GM12878 (cell line): ENCODE measurements at regions not wholly inside any gene's neighbourhood (a gene's known extent, or its start where the extent isn't known, plus 50 kb on each side); places are given as distances from the start of the nearest gene placed in this dataset.

Experiments used
- ATAC-seq: fragments of 200-7000 bp; cut with Tn5 transposase; 3 replicates; pipeline ENCODE4 v1.9.1; 2020; ENCODE audit warnings: mild to moderate bottlenecking, moderate library complexity
- BruUV-seq: library from RNA; stranded (reverse); fragments of 400-500 nt; replicated peaks from 2 replicates; lab custom pipeline; 2021; lab: Mats Ljungman, UMichigan
- CTCF ChIA-PET: fragments of 300-600 bp; sonication (Branson Sonifier 250); formaldehyde crosslinking; extraction: SDS; loops from one replicate; lab custom pipeline; 2021; ENCODE audit warnings: inconsistent platforms; lab: Yijun Ruan, JAX
- POLR2A ChIA-PET: fragments of 350-600 bp; formaldehyde crosslinking; extraction: SDS; loops from one replicate; lab custom pipeline; 2021; ENCODE audit warnings: inconsistent platforms; lab: Charles Lee
- RAD21 ChIA-PET: fragments of 300-600 bp; sonication (Branson Sonifier 250); formaldehyde crosslinking; loops from one replicate; lab custom pipeline; 2023; ENCODE audit warnings: antibody characterized with exemption; ENCODE audit not compliant: unreplicated experiment; lab: Charles Lee
- SMC1A ChIA-PET: fragments of 300-600 bp; sonication (Branson Sonifier 250); formaldehyde crosslinking; loops from one replicate; lab custom pipeline; 2023; ENCODE audit not compliant: unreplicated experiment, uncharacterized antibody; lab: Charles Lee
- DNase-seq: peaks from one replicate; pipeline ENCODE4 v3.0.0-alpha.2; 2011; ENCODE audit warnings: low read depth, low spot score
- FAIRE-seq: peaks from 3 replicates; lab custom pipeline; 2011; peaks lifted over from hg19 to GRCh38; lab: Jason Lieb, UNC
- H2AFZ ChIP-seq: 2 replicates; pipeline ENCODE4 v1.6.0; 2011; ENCODE audit warnings: low read depth, low read length, control low read depth; ENCODE audit not compliant: control insufficient read depth
- H3K27ac ChIP-seq: 2 replicates; pipeline ENCODE4 v1.5.1; 2011; ENCODE audit warnings: control low read depth; ENCODE audit not compliant: control insufficient read depth, insufficient read depth
- H3K27me3 ChIP-seq, 2 experiments: replicated peaks in 1 of 2; 2 replicates each; pipeline versions ENCODE4 v1.6.0 to v1.6.1; 2011; ENCODE audit warnings: low read length in 1 of 2; ENCODE audit not compliant: control insufficient read depth in 2 of 2, insufficient read depth in 2 of 2
- H3K36me3 ChIP-seq, 2 experiments: 2 replicates each; pipeline ENCODE4 v1.5.1; 2011; ENCODE audit warnings: low read length in 1 of 2; ENCODE audit not compliant: control insufficient read depth in 2 of 2, insufficient read depth in 2 of 2
- H3K4me1 ChIP-seq: 2 replicates; pipeline ENCODE4 v1.6.1; 2011; ENCODE audit warnings: mild to moderate bottlenecking, low read length, moderate library complexity, mixed read lengths; ENCODE audit not compliant: control insufficient read depth, insufficient read depth
- H3K4me2 ChIP-seq: 2 replicates; pipeline ENCODE4 v1.6.0; 2011; ENCODE audit warnings: control low read depth; ENCODE audit not compliant: control insufficient read depth, insufficient read depth
- H3K4me3 ChIP-seq: fragments of 200-600 bp; sonication (generic); 2 replicates; pipeline ENCODE4 v1.5.1; 2016
- H3K79me2 ChIP-seq: 2 replicates; pipeline ENCODE4 v1.6.0; 2011; ENCODE audit warnings: low read length; ENCODE audit not compliant: control insufficient read depth, insufficient read depth
- H3K9ac ChIP-seq: 2 replicates; pipeline ENCODE4 v1.8.0; 2011; ENCODE audit warnings: low read length, control low read depth, mixed read lengths; ENCODE audit not compliant: control insufficient read depth, insufficient read depth
- H3K9me3 ChIP-seq: replicated peaks from 3 replicates; pipeline ENCODE4 v1.5.1; 2011; ENCODE audit warnings: mild to moderate bottlenecking, low read length; ENCODE audit not compliant: control insufficient read depth, insufficient read depth
- H4K20me1 ChIP-seq: 2 replicates; pipeline ENCODE4 v1.6.0; 2011; ENCODE audit not compliant: control insufficient read depth, insufficient read depth
- BMI1 ChIP-seq: fragments of 450-650 bp; IDR thresholded peaks from 2 replicates; pipeline ENCODE4 v1.6.1; 2016; ENCODE audit warnings: mild to moderate bottlenecking, moderate library complexity, borderline replicate concordance
- CHD4 ChIP-seq: fragments of 200-600 bp; sonication (generic); IDR thresholded peaks from 2 replicates; pipeline ENCODE4 v1.6.1; 2016; ENCODE audit warnings: mild to moderate bottlenecking
- EGR1 ChIP-seq, 2 experiments: IDR thresholded peaks; 1 replicate in 1 of 2; 2 replicates in 1 of 2; pipeline ENCODE4 v1.6.1; 2011 to 2012; ENCODE audit warnings: low read depth in 2 of 2, low read length in 2 of 2, borderline replicate concordance in 1 of 2, mild to moderate bottlenecking in 1 of 2, moderate library complexity in 1 of 2
- ESRRA ChIP-seq: IDR thresholded peaks from 2 replicates; pipeline ENCODE4 v1.6.1; 2012; ENCODE audit warnings: mild to moderate bottlenecking, low read length, improper control_type of control experiment
- IRF5 ChIP-seq: fragments of 450-650 bp; IDR thresholded peaks from 2 replicates; pipeline ENCODE4 v1.6.1; 2017; ENCODE audit warnings: borderline replicate concordance
- MYB ChIP-seq: fragments of 150-350 bp; IDR thresholded peaks from 2 replicates; pipeline ENCODE4 v1.6.1; 2014; ENCODE audit warnings: mild to moderate bottlenecking, low read depth, low read length, borderline replicate concordance
- RAD51 ChIP-seq: fragments of 450-650 bp; IDR thresholded peaks from 2 replicates; pipeline ENCODE4 v1.6.1; 2016; ENCODE audit warnings: moderate library complexity, mild to moderate bottlenecking, inconsistent platforms
- RELA ChIP-seq: fragments of 450-650 bp; IDR thresholded peaks from 2 replicates; pipeline ENCODE4 v1.8.0; 2014; ENCODE audit warnings: borderline replicate concordance; ENCODE audit not compliant: partially characterized antibody
- SKIL ChIP-seq: fragments of 450-650 bp; IDR thresholded peaks from 2 replicates; pipeline ENCODE4 v1.6.1; 2017; ENCODE audit warnings: mild to moderate bottlenecking, low read depth, inconsistent platforms; ENCODE audit not compliant: poor library complexity, severe bottlenecking
- SRF ChIP-seq, 2 experiments: IDR thresholded peaks; 2 replicates each; pipeline ENCODE4 v1.6.1; 2011; ENCODE audit warnings: low read depth in 2 of 2, low read length in 2 of 2, mild to moderate bottlenecking in 1 of 2, moderate library complexity in 1 of 2
- ZNF207 ChIP-seq: fragments of 450-650 bp; IDR thresholded peaks from 2 replicates; pipeline ENCODE4 v1.6.1; 2014; ENCODE audit warnings: antibody characterized with exemption, mild to moderate bottlenecking, borderline replicate concordance
- ZSCAN29 ChIP-seq: fragments of 450-650 bp; IDR thresholded peaks from 2 replicates; pipeline ENCODE4 v1.6.1; 2017; ENCODE audit warnings: mild to moderate bottlenecking, moderate library complexity
- ZZZ3 ChIP-seq: IDR thresholded peaks from 2 replicates; pipeline ENCODE4 v1.6.1; 2011; ENCODE audit warnings: low read depth; ENCODE audit not compliant: control insufficient read depth, insufficient read length
- WGBS: methylation state at CpG from one replicate; pipeline ENCODE4 v1.1.6; 2016; ENCODE audit warnings: low lambda C conversion rate; ENCODE audit not compliant: insufficient replicate concordance, insufficient coverage; ENCODE audit errors: missing lambda C conversion rate; 5-methylcytosine and 5-hydroxymethylcytosine counted together
- in situ Hi-C: fragments of 300-500 bp; cut with MboI; formaldehyde crosslinking; loops from 9 replicates; pipeline ENCODE4 v1.14.3; 2018; ENCODE audit warnings: mixed read lengths
- intact Hi-C: fragments of 100-400 bp; cut with micrococcal nuclease; formaldehyde crosslinking; loops from one replicate; pipeline ENCODE4 v1.14.2; 2022; ENCODE audit not compliant: unreplicated experiment

GRCh38 chr14:56886471-56887062 is 76.3 kb upstream of the OTX2 start:
- H3K36me3 ChIP-seq: no peaks in the 10 kb centered on the region
- no TSS peak for BruUV-seq
- WGBS: 59% methylated on average over 6 of the region's 6 CpGs
- DNase-seq (no peak), FAIRE-seq (no peak), ATAC-seq (no peak)
- no peaks in the 10 kb centered on the region for H4K20me1 ChIP-seq
- in situ Hi-C loops (no loop called here), intact Hi-C loops (no loop called here)
- H2AFZ ChIP-seq: no peak overlapping the region
- no peaks in the 10 kb centered on the region for H3K27me3 ChIP-seq
- SMC1A ChIA-PET: interaction anchor here (1.2 kb wide), 1 partner anchor 396 kb away, joined by 3 read pairs; no protein-coding TSS in a partner anchor
- H3K27ac ChIP-seq: no peak overlapping the region
- TF ChIP-seq SKIL (no peak), SRF (IDR thresholded peaks at IDR 0.05; ENCODE audit: low read depth in 2 of 2, low read length in 2 of 2) (no peak)
- H3K4me2 ChIP-seq: no peak overlapping the region
- CTCF ChIA-PET: interaction anchor here (0.8 to 1.1 kb wide), 2 partner anchors 12 to 15 kb away, joined by 3 to 4 read pairs; no protein-coding TSS in a partner anchor
- POLR2A ChIA-PET: no interaction called here
- no peaks in the 10 kb centered on the region for H3K4me1 ChIP-seq
- RAD21 ChIA-PET: no interaction called here
- H3K4me3 ChIP-seq: no peak overlapping the region
- H3K9ac ChIP-seq: no peak overlapping the region
- no peaks in the 10 kb centered on the region for H3K9me3 ChIP-seq
- no peaks in the 10 kb centered on the region for H3K79me2 ChIP-seq

- POLR2A ChIA-PET: no interaction called here
- BruUV-seq: no TSS peak
- RAD21 ChIA-PET: no interaction called here
- no peak for TF ChIP-seq IRF5
- no peak for TF ChIP-seq EGR1 (IDR thresholded peaks at IDR 0.05; ENCODE audit: borderline replicate concordance in 1 of 2, low read depth in 2 of 2, low read length in 2 of 2)
- no peak for TF ChIP-seq BMI1
- no peak for TF ChIP-seq ZZZ3
- TF ChIP-seq CHD4: no peak
- TF ChIP-seq RELA: no peak
- no peak for TF ChIP-seq ZNF207
- TF ChIP-seq ZSCAN29: no peak
- TF ChIP-seq MYB: no peak
- TF ChIP-seq RAD51: no peak
- no peak for TF ChIP-seq ESRRA
These were observed 75.5 kb upstream of the OTX2 start for GRCh38 chr14:56885825-56886224.

More at GRCh38 chr14:56885825-56886224, 75.5 kb upstream of the OTX2 start:
- H3K9me3 ChIP-seq: no peaks in the 10 kb centered on the region
- H3K4me2 ChIP-seq: no peak overlapping the region
- H4K20me1 ChIP-seq: no peaks in the 10 kb centered on the region
- SMC1A ChIA-PET: interaction anchor here (0.8 to 1.2 kb wide), 2 partner anchors 396 to 429 kb away, joined by 3 to 4 read pairs; no protein-coding TSS in a partner anchor
- H3K9ac ChIP-seq: no peak overlapping the region
- no peaks in the 10 kb centered on the region for H3K36me3 ChIP-seq
- no peak overlapping the region for H3K4me3 ChIP-seq
- no peaks in the 10 kb centered on the region for H3K4me1 ChIP-seq
- no peak overlapping the region for H3K27ac ChIP-seq
- H2AFZ ChIP-seq: no peak overlapping the region
- ATAC-seq: no peak
- 17% methylated on average over 2 of the region's 2 CpGs for WGBS
- H3K27me3 ChIP-seq: no peaks in the 10 kb centered on the region
- DNase-seq: no peak
- no peaks in the 10 kb centered on the region for H3K79me2 ChIP-seq
- in situ Hi-C loops (no loop called here), intact Hi-C loops (no loop called here)
- FAIRE-seq: no peak
- CTCF ChIA-PET: interaction anchor here (0.8 kb wide), 1 partner anchor 14 kb away, joined by 3 read pairs; no protein-coding TSS in a partner anchor
